HG02973 (cell line): ENCODE measurements at regions not wholly inside any gene's neighbourhood (a gene's known extent, or its start where the extent isn't known, plus 50 kb on each side); places are given as distances from the start of the nearest gene placed in this dataset.
"Not testable (repeated sequence)": the region's sequence is repeated elsewhere in the genome, so short reads cannot be mapped to it uniquely, and the experiment has no call there.

ENCODE experiments used
- ATAC-seq: cut with Tn5 transposase; IDR thresholded peaks from one replicate; pipeline ENCODE4 v1.9.1; 2021; ENCODE audit warnings: moderate library complexity; ENCODE audit not compliant: unreplicated experiment

DNA sequence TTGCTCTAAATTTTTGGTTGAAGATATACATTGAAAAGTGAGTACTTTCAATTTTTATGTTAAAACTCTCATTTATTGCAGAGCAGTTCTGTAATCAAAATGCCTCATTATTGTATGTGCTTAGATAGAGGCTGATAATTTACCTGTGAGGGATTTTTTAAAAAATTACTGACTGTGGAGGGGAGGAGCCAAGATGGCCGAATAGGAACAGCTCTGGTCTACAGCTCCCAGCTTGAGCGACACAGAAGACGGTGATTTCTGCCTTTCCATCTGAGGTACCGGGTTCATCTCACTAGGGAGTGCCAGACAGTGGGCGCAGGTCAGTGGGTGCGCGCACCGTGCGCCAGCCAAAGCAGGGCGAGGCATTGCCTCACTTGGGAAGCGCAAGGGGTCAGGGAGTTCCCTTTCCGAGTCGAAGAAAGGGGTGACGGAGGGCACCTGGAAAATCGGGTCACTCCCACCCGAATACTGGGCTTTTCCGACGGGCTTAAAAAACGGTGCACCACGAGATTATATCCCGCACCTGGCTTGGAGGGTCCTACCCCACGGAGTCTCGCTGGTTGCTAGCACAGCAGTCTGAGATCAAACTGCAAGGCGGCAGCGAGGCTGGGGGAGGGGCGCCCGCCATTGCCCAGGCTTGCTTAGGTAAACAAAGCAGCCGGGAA, 89.4 kb downstream of the DDX11 start:
- not testable (repeated sequence) for ATAC-seq

DNA sequence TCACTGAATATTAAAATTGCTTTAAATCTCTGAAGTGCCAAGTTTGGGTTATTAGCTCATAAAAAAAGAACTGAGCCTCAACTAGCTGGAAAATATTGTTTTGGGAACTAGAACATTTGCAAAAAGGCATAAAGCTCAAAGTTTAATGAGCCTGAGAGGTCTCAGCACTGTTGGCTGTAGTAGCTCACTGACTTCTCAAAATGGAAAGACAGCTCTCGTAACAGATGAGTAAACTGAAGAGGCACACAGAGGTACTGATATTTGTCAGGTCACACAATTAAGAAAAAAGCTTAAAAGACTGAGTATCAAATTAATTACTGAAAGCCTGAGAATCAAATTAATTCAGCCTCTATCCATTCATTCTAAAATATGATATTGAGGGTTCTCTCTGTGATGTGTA, 100.6 kb downstream of the DDX11 start:
- not testable (repeated sequence) for ATAC-seq

DNA sequence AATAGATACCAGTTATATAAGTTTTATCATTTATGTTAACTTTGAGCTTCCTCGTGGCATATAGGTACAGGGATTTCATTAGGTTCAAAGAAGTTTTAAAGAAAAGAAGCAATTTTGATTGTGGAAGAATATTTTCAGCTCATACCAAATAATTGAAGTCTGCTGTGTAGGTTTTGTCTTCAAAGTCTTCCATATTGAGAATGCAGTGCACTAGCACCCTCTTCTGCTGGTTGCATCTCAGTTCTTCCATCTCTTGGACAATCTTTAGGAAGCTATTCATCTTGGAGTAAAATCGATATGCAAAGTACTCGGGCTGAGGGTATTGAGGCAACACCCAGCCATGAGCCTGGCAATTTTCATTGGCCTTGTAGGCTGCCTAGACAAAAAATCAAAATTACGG, 103.9 kb downstream of the DDX11 start:
- ATAC-seq, result not testable (repeated sequence)

DNA sequence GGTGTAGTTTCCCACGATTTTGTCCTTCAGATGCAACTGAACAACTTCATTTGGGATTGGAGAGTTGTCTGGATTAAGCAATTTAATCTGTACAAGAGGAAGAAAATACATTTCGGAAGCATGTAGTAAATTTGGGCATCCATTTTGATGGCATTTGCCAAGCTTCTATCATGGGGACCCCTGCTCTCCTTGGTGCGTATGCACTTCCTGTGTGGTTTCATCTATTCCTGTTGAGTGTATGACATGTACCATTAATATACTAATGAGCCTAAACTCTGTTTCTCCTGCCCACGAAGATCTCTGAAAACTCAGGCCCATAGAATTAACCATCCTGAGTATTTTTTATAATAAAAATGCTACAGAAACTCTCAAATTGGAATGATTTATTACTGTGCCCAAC, 105.2 kb downstream of the DDX11 start:
- not testable (repeated sequence) for ATAC-seq

DNA sequence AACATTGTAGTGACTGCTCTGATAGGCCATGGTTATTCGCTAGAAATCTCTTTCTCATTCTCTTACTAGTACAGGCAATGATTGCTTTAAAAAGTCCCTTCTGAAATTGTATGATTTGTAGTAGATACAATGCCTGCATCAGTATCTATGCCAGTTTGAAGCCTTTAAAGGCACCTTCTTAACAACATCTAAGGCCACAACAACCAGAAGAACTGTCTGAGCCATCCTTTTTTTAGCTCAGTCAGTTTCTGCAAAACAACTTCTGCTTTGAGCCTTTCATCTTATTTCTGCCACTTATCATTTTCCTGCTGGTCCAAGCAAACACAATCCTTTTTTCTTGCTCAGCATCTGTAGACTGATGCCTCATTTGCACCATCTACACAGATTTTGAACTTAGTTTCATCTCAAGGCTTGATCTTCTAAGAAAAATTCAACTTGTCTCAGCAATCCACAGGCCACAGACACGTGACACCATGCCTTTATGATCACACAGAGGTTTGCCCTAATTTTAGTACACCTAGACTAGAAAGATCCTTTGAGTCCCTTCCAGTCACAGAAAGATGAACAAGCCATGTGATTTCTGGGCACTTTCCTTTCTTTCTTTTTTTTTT, 106.1 kb downstream of the DDX11 start:
- not testable (repeated sequence) for ATAC-seq

DNA sequence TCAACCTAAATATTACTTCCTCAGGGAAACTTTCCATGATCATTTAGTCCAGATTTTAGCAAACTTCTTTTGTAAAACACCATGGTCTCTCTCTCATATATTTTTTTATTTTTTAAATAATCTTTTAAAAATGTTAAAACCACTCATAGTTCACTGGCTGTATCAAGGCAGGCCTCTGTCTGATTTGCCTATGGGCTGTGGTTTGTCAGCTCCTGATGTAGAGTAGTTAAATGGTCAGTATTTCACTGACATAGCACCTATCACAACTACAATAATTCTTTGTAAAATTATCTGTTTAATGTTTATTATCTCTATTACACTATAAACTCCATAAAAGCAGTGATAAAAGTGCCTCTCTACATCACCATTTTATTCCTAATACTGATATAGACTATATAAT, 108.9 kb downstream of the DDX11 start:
- not testable (repeated sequence) for ATAC-seq

DNA sequence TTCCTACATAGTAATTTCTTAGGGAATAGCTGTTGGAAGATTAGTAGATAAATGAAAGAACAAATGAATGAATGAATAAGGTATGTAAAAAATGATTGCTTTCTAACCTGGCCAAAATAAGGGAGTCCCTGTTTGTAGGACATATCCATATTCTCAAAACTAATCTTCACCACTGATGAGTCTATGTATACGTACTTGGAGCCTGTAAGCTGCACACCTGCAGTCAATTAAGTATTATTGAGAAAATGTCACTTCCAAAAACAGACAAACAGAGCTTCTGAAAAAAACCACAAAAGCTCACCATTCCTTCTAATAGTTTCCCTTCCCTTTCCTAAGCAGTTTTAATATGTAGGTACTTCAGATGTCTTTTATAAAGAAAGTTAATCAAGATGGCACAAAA, 109.4 kb downstream of the DDX11 start:
- not testable (repeated sequence) for ATAC-seq

DNA sequence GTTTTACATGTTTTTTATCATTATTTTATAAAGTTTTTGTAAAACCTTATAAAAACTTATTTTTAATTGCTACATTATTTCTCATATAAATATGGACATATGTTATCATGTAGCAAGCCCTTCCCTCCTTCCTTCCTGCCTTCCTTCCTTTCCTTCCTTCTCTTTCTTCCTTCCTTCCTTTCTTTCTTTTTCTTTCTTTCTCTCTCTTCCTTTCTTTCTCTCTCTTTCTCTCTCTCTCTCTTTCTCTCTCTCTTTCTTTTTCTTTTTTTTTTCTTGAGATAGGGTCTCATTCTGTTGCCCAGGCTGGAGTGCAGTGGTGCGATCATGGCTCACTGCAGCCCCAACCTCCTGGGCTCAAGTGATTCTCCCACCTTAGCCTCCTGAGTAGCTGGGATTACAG, 110.2 kb downstream of the DDX11 start:
- not testable (repeated sequence) for ATAC-seq

DNA sequence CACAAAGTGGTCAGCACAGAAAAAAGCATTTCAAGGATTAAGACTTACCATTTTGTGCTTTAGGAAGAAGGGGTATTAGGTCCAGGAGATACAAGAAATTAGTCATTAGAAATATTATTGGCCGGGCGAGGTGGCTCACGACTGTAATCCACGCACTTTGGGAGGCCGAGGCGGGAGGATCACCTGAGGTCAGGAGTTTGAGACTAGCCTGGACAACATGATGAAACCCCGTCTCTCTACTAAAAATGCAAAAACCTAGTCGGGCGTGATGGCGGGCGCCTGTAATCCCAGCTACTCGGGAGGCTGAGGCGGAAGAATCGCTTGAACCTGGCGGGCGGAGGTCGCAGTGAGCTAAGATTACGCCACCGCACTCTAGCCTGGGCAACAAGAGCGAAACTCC, 111.0 kb downstream of the DDX11 start:
- not testable (repeated sequence) for ATAC-seq

DNA sequence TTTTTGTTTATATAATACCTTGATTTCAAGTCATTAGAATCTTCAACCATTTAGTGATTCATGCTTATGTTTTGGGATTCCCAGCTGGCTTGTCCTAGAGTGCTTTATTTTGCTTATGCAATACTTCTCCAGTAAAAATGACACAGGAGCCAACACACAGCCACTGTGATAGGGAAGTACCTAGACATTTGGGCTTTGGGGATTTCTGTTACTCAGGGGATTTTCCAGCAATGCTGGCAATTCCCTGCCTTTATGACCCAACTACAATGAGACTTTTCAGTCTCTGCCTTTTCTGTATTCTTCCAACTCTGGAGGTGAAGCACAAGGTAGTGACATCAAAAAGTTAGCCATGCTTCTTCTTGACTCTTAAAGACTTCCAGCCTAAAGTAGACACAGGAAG, 119.0 kb downstream of the DDX11 start:
- ATAC-seq, result not testable (repeated sequence)

DNA sequence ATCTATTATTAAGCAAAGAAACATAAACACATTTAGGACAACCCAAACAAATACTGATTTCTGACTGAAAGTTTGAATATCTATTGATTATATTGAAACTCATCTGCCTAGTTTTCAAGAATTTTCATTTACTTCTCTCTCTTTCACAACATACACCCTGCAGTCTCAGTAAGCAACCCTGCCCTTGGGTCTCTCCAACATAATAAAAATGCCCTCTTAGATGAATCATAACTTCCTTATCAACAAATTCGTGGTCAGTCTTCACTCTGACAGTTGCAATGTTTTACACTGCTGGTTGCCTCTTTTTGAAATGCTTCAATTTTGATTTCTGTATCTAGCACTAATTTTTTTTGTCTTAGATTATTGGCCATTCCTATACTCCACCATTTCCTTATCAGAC, 122.0 kb downstream of the DDX11 start:
- not testable (repeated sequence) for ATAC-seq

DNA sequence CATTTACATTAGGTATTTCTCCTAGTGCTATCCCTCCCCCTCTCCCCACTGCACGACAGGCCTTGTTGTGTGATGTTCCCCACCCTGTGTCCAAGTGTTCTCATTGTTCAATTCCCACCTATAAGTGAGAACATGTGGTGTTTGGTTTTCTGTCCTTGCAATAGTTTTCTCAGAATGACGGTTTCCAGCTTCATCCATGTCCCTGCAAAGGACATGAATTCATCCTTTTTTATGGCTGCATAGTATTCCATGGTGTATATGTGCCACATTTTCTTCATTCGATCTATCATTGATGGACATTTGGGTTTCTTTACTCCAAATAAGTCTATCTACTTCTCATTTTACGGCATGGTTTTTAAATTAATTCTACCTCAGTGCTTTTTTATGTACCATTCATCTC, 125.8 kb downstream of the DDX11 start:
- ATAC-seq, result not testable (repeated sequence)

DNA sequence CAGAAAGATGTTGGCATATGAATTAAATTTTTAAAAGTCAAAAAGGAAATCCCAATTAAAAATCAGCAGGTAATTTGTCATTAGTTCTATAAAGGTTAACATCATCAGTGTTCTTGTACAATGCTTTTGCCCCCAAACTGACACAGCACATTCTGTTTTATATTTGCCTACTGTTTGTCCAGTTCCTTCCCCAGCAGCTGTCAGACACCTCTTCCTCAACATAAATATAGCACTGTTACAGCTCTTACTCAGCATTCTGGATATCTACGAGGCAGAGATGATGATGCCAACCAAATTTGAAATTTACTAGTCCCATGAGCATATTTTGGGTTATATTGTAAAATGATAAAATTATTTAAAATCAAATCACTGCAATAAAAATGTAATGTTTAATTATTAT, 124.6 kb downstream of the SINHCAF start:
- no peak for ATAC-seq

DNA sequence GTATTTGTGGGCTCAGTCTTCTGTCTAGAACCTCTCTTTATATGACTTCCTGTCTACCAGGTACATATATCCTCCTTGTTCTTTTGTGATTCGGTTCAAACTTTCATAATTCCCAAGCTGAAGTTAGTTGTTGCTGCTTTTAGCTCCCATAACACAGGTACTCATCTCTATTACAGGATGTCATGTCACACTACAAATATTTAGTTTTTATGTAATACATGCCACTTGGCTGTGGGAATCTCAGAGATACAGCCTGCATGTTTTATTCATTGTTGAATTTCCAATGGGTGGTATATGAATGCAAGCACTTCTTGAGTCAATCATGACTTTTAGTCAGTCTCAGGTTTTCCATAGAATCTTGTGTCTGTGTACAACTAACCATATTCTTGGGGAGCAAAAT, 122.7 kb downstream of the SINHCAF start:
- ATAC-seq, result no peak

DNA sequence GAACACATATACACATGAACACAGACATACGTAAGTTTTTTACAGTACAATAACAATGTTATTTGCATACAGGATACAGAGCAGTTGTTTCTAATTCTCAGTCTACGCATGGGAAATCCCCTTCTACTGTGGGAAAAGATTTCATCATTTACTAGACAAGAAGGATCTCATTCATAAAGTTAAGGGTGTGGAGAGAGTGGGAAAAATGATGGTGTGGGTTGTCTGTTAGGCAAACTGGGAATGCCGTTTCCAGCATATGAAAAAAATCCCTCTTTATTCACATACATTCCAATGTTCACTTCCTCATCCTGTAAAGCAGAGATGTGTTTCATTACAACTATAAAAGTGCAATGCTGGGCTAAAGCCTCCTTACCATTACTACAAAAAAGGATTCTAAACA, 120.9 kb downstream of the SINHCAF start:
- ATAC-seq, result peak; percentile 90

DNA sequence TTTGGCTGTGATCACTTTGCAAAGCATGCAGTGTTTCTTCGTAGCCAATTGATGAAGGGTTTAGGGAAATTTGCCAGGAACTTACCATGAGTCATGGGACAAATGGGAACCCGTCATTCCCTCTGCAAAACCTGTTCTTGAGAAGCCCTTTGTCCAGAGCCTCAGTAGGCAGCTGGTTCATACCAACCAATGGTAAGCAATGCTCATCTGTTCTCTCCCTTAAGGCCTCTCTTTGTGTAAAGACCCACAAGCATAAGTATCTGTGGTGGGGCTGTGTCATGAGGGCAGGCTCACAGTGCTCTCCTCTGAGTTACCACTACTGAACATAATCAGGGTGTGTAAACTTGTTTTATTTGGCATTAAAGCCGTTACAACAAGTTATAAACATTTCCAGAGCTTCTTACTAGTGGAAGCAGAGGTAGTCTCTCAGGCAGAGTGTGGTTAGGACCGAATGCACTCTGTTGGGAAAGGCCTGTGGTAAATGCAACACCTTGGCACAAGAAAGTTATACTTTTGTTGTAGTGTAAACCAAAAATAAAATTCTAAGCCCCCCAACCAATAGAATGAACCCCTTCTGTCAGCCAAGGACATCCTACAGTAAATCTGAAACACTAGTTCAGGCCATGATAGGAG, 119.8 kb downstream of the SINHCAF start:
- no peak for ATAC-seq

DNA sequence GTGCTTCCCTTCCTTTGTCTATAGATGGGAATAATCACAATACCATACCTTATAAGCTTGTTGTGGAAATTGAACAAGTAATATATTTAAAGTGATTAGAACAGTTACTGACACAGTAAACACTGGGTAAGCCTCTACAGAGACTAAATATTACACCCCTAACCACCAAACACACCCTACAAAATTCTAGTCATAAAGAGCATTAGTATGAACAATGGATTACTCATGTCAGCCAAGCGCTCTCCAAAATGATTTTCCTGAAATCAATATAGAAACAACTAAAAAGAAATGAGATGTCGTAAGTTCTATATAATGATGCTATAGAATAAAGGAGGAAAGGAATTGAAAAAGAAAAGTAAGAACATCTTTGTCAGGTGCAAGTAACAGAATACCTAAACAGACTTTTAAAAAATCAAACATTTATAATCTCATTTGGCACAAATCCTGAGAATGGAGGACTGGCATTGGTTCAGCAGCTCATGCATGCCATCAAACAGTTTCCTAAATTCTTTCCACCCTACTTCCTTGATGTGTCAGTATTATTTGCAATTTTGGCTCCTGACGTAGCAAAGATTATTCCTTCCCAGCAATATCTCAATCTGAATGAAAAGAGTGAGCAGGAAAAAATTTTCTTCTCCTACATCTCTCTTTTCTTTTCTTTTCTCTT, 118.0 kb downstream of the SINHCAF start:
- no peak for ATAC-seq

DNA sequence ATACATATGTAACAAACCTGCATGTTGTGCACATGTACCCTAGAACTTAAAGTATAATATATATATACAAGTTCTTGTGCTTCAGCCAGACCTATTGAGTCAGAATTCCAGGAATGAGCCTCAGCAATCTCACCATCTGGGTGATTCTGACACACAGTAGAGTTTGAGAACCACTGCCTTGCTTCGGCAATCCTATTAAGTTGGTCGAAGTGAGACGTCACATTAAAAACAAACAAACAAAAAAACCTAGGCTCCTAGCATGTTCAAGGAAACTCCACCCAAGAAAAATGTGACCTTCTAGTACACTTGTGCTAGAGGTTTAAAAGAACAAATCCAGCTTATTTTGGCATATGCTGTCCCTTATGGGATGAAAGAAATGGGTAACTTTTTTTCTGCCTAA, 115.8 kb downstream of the SINHCAF start:
- no peak for ATAC-seq

DNA sequence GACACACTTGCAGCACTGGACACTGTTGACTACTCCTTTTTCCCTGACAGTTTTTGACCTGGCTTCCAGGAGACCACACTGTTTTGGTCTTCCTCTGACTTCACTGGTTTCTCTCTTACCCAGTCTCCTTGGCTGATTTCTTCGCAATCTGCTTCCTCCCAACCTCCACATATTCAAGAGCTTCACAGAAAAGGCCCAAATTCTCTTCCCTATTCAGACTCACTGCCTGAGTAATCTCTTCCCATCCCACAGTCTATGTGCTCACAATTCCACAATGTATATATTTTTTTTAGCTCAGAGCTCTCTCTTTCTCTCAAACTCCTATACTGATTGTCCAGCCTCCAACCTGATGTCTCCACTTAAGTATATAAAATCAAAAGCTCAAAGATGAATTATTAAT, 115.4 kb downstream of the SINHCAF start:
- no peak for ATAC-seq

DNA sequence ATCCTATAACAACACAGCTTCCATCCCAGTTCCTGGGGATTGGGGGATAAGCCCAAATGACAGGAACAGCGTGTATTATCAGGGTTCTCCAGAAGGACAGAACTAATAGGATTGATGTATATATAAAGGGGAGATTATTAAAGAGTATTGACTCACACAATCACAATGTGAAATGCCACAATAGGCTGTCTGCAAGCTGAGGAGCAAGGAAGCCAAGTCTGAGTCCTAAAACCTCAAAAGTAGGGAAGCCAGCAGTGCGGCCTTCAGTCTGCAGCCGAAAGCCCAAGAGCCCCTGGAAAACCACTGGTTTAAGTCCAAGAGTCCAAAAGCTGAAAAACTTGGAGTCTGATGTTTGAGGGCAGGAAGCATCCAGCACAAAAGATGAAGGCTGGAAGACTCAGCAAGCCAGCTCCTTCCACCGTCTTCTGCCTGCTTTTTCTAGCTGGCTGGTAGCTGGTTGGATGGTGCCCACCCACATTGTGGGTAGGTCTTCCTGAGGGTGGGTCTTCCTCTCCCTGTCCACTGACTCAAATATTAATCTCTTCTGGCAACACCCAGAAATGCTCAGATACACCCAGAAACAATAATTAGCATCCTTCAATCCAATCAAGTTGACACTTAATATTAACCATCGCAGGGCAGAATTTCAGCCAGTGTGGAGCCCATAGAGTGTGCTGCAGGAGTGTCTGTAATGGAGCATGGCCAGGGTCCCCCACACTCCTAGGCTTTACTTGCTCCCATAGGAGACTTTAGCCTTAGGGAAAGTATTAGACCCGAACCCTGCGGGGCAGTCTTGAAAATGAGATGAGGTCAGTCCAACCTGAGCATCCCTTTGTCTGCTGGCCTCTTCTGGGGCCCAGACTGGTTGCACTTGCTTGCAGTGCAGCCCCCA, 111.1 kb downstream of the SINHCAF start:
- ATAC-seq, result no peak
